ENCODE measurements at regions not wholly inside any gene's neighbourhood (a gene's known extent, or its start where the extent isn't known, plus 50 kb on each side); places are given as distances from the start of the nearest gene placed in this dataset.
"Not testable (repeated sequence)": the region's sequence is repeated elsewhere in the genome, so short reads cannot be mapped to it uniquely, and the experiment has no call there.

- no peak for DNase-seq
Observed at GRCh38 chr3:5489536-5489935, 302.0 kb downstream of the EDEM1 start.

GRCh38 chr3:5494905-5495519, 307.5 kb downstream of the EDEM1 start:
- DNase-seq: no peak

GRCh38 chr3:5497497-5497896, 310.0 kb downstream of the EDEM1 start:
- no peak for DNase-seq

GRCh38 chr3:5498981-5499380, 311.5 kb downstream of the EDEM1 start:
- DNase-seq: no peak

- DNase-seq: no peak
Observed at GRCh38 chr3:5499404-5499803, 311.9 kb downstream of the EDEM1 start.

- DNase-seq: no peak
Observed at GRCh38 chr3:5503136-5503535, 315.6 kb downstream of the EDEM1 start.

- DNase-seq: no peak
Observed at GRCh38 chr3:5504135-5504534, 316.6 kb downstream of the EDEM1 start.

- no peak for DNase-seq
Observed at GRCh38 chr3:5505163-5505562, 317.7 kb downstream of the EDEM1 start.

GRCh38 chr3:5505997-5506396, 318.5 kb downstream of the EDEM1 start:
- no peak for DNase-seq

GRCh38 chr3:5508860-5509259, 321.4 kb downstream of the EDEM1 start:
- not testable (repeated sequence) for DNase-seq

- no peak for DNase-seq
Observed at GRCh38 chr3:5510300-5510699, 322.8 kb downstream of the EDEM1 start.

GRCh38 chr3:5517921-5518320, 330.4 kb downstream of the EDEM1 start:
- no peak for DNase-seq

- no peak for DNase-seq
Observed at GRCh38 chr3:5520237-5520636, 332.7 kb downstream of the EDEM1 start.

GRCh38 chr3:5523125-5523524, 335.6 kb downstream of the EDEM1 start:
- DNase-seq: no peak

- DNase-seq: no peak
Observed at GRCh38 chr3:5531039-5531438, 343.5 kb downstream of the EDEM1 start.

GRCh38 chr3:5531741-5532290, 344.3 kb downstream of the EDEM1 start:
- no peak for DNase-seq

- no peak for DNase-seq
Observed at GRCh38 chr3:5540532-5540931, 353.0 kb downstream of the EDEM1 start.

GRCh38 chr3:5542472-5542871, 355.0 kb downstream of the EDEM1 start:
- no peak for DNase-seq

GRCh38 chr3:5543047-5543446, 355.5 kb downstream of the EDEM1 start:
- DNase-seq: no peak

GRCh38 chr3:5545719-5546118, 358.2 kb downstream of the EDEM1 start:
- DNase-seq: no peak

- no peak for DNase-seq
Observed at GRCh38 chr3:5553203-5553602, 365.7 kb downstream of the EDEM1 start.

- no peak for DNase-seq
Observed at GRCh38 chr3:5554245-5554747, 366.8 kb downstream of the EDEM1 start.

GRCh38 chr3:5560199-5560598, 372.7 kb downstream of the EDEM1 start:
- no peak for DNase-seq

GRCh38 chr3:5563537-5564277, 376.2 kb downstream of the EDEM1 start:
- DNase-seq: no peak
